K562 (cell line): ENCODE measurements at regions not wholly inside any gene's neighbourhood (a gene's known extent, or its start where the extent isn't known, plus 50 kb on each side); places are given as distances from the start of the nearest gene placed in this dataset.

Experiments used
- CBX5 ChIP-seq: IDR thresholded peaks from 2 replicates; pipeline ENCODE4 v1.6.1; 2014; ENCODE audit warnings: low read depth, borderline replicate concordance
- ELF4 ChIP-seq: fragments of 450-650 bp; formaldehyde crosslinking; IDR thresholded peaks from 2 replicates; pipeline ENCODE4 v1.4.0; 2022; ENCODE audit warnings: missing genetic modification characterization
- EZH2 ChIP-seq: IDR thresholded peaks from 2 replicates; pipeline ENCODE4 v1.6.1; 2012; ENCODE audit warnings: low read depth, mild to moderate bottlenecking, inconsistent platforms, low read length, borderline replicate concordance
- HMGN3 ChIP-seq: IDR thresholded peaks from 2 replicates; pipeline ENCODE4 v1.6.1; 2011; ENCODE audit warnings: borderline replicate concordance, low read depth, mild to moderate bottlenecking, mixed read lengths, low read length; ENCODE audit not compliant: insufficient read length; ENCODE audit errors: extremely low read depth
- PHF8 ChIP-seq: fragments of 200-600 bp; sonication (generic); IDR thresholded peaks from 2 replicates; pipeline ENCODE4 v1.6.1; 2012; ENCODE audit warnings: mixed run types, mild to moderate bottlenecking, inconsistent platforms, low read length, moderate library complexity, borderline replicate concordance
- POLR2AphosphoS5 ChIP-seq: IDR thresholded peaks from 2 replicates; pipeline ENCODE4 v1.6.1; 2011; ENCODE audit warnings: mild to moderate bottlenecking, low read depth, low read length, moderate library complexity; ENCODE audit not compliant: control insufficient read depth, insufficient read depth
- POU5F1 ChIP-seq: fragments of 150-350 bp; IDR thresholded peaks from 2 replicates; pipeline ENCODE4 v1.6.1; 2014; ENCODE audit warnings: borderline replicate concordance, low read length, low read depth, mild to moderate bottlenecking; ENCODE audit not compliant: partially characterized antibody
- USF1 ChIP-seq: sonication (generic); formaldehyde crosslinking; IDR thresholded peaks from 2 replicates; pipeline ENCODE4 v1.9.0; 2022; ENCODE audit warnings: mild to moderate bottlenecking, missing genetic modification reagents
- YY1 ChIP-seq, 3 experiments: IDR thresholded peaks; 2 replicates each; pipeline ENCODE4 v1.6.1; 2011; ENCODE audit warnings: low read length in 2 of 3, mild to moderate bottlenecking in 2 of 3, moderate library complexity in 2 of 3, borderline replicate concordance in 1 of 3, control low read depth in 1 of 3, low read depth in 1 of 3; ENCODE audit not compliant: insufficient read depth in 3 of 3, insufficient replicate concordance in 2 of 3, control insufficient read depth in 1 of 3, insufficient read length in 1 of 3; ENCODE audit errors: extremely low read depth in 1 of 3
- ZBTB7A ChIP-seq: IDR thresholded peaks from 2 replicates; pipeline ENCODE4 v1.6.1; 2011; ENCODE audit warnings: low read depth, mild to moderate bottlenecking, low read length, moderate library complexity, borderline replicate concordance; ENCODE audit not compliant: control insufficient read depth
- ZNF143 ChIP-seq: sonication (generic); formaldehyde crosslinking; IDR thresholded peaks from 2 replicates; pipeline ENCODE4 v1.9.0; 2022; ENCODE audit warnings: mild to moderate bottlenecking, missing genetic modification reagents

- TF ChIP-seq ELF4 = no peak
- TF ChIP-seq CBX5 = no peak
- TF ChIP-seq USF1 = no peak
- no peak for TF ChIP-seq PHF8
- no peak for TF ChIP-seq EZH2
- TF ChIP-seq ZNF143 (CRISPR knock-in tag) = no peak
- TF ChIP-seq POU5F1 = no peak
- TF ChIP-seq HMGN3 = no peak
- TF ChIP-seq POLR2AphosphoS5 = no peak
- no peak for TF ChIP-seq ZBTB7A
- no peak for TF ChIP-seq YY1 (IDR thresholded peaks at IDR 0.05; ENCODE audit: borderline replicate concordance in 1 of 3, control insufficient read depth in 1 of 3, extremely low read depth in 1 of 3, insufficient read depth in 3 of 3, insufficient read length in 1 of 3, insufficient replicate concordance in 2 of 3, low read depth in 1 of 3, low read length in 2 of 3)
Measured at GRCh38 chr5:175123542-175123941, 320.4 kb downstream of the DRD1 start.
